Testis (tissue), 2 donors: ENCODE measurements at regions not wholly inside any gene's neighbourhood (a gene's known extent, or its start where the extent isn't known, plus 50 kb on each side); places are given as distances from the start of the nearest gene placed in this dataset.

Experiments used
- DNase-seq: peaks from one replicate; pipeline ENCODE4 v3.0.0-alpha.2; 2019
- H3K27ac ChIP-seq, 2 donors: fragments of 200-600 bp; sonication (generic); one replicate each; pipeline ENCODE4 v1.5.1; 2019
- H3K27me3 ChIP-seq: fragments of 200-600 bp; sonication (generic); one replicate; pipeline ENCODE4 v1.5.1; 2019
- H3K36me3 ChIP-seq: fragments of 200-600 bp; sonication (generic); one replicate; pipeline ENCODE4 v1.5.1; 2017; ENCODE audit warnings: low read depth; ENCODE audit errors: missing control alignments
- H3K4me1 ChIP-seq: fragments of 200-600 bp; sonication (generic); one replicate; pipeline ENCODE4 v1.5.1; 2019
- H3K4me3 ChIP-seq, 2 donors: fragments of 200-600 bp; sonication (generic); one replicate each; pipeline ENCODE4 v1.5.1; 2017 to 2019
- H3K9me3 ChIP-seq: fragments of 200-600 bp; sonication (generic); one replicate; pipeline ENCODE4 v1.5.1; 2017
- POLR2A ChIP-seq: fragments of 450-650 bp; IDR thresholded peaks from one replicate; pipeline ENCODE4 v1.6.1; 2017; ENCODE audit warnings: antibody characterized with exemption, mild to moderate bottlenecking, moderate library complexity
- WGBS, 2 donors: methylation state at CpG; one replicate each; pipeline ENCODE4 v1.1.5; 2018; 5-methylcytosine and 5-hydroxymethylcytosine counted together
- intact Hi-C: fragments of 100-400 bp; cut with DNase I; formaldehyde crosslinking; loops from one replicate; pipeline ENCODE4 v1.15.1; 2023; ENCODE audit warnings: low total_unique reads
- TF ChIP-seq, protein P1 (sequence below), 3 experiments: fragments of 450-650 bp in 2 of 3; fragments of 200-600 bp in 1 of 3; sonication (generic) in 1 of 3; IDR thresholded peaks; one replicate each; pipeline ENCODE4 v1.5.1; 2016 to 2019; ENCODE audit warnings: antibody characterized with exemption in 3 of 3, mild to moderate bottlenecking in 2 of 3, moderate library complexity in 1 of 3

DNA sequence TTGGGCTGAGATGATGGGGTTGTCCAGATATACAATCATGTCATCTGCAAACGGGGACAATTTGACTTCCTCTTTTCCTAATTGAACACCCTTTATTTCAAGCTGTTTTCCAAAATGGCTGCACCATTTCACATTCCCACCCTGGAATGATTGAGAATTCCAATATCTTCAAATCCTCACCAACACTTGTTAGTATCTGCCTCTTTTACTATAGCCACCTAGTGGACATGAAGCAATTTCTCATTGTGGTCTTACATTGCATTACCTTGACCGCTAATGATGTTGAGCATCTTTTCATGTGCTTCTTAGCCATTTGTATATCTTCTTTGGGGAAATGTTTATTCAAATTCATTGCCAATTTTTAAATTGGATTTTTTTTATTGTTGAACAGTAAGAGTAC is 364.8 kb downstream of the SMARCA1 start:
- Histone ChIP-seq H3K27ac (no peak overlapping the region), H3K4me3 (no peak overlapping the region), H3K36me3 (no peaks in the 10 kb centered on the region), H3K9me3 (no peaks in the 10 kb centered on the region), H3K27me3 (no peaks in the 10 kb centered on the region), H3K4me1 (no peaks in the 10 kb centered on the region)
- intact Hi-C loops, result no loop called here
- DNase-seq, result no peak
- WGBS, 2 donors, result 94 to 96% methylated on average over 2 of the region's 2 CpGs
- TF ChIP-seq, protein P1, sequence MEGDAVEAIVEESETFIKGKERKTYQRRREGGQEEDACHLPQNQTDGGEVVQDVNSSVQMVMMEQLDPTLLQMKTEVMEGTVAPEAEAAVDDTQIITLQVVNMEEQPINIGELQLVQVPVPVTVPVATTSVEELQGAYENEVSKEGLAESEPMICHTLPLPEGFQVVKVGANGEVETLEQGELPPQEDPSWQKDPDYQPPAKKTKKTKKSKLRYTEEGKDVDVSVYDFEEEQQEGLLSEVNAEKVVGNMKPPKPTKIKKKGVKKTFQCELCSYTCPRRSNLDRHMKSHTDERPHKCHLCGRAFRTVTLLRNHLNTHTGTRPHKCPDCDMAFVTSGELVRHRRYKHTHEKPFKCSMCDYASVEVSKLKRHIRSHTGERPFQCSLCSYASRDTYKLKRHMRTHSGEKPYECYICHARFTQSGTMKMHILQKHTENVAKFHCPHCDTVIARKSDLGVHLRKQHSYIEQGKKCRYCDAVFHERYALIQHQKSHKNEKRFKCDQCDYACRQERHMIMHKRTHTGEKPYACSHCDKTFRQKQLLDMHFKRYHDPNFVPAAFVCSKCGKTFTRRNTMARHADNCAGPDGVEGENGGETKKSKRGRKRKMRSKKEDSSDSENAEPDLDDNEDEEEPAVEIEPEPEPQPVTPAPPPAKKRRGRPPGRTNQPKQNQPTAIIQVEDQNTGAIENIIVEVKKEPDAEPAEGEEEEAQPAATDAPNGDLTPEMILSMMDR (IDR thresholded peaks at IDR 0.05), result no peak
- TF ChIP-seq POLR2A, result no peak

DNA sequence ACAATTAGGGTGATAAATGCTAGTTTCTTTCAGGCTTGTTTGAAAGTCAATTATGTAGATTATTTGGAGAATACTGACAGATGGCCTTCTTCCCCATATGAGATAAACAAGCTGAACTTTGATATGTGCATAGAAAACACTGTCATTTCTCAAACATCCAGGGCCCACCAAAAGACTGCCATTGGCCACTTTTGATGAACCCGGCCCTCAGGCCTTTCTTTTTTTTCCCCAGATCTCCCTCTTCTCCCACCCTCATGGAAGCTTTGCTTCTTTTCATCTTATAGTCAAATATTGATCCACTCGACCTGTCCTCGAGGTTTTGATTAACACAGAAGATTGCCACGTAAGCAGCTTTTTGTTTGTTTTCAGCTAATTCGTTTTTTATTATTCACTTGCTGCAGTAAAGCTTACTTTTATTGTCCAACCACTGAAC is 377.4 kb downstream of the SMARCA1 start:
- H3K27ac ChIP-seq, result no peak overlapping the region
- no peak for DNase-seq
- TF ChIP-seq, protein P1 (IDR thresholded peaks at IDR 0.05), result no peak
- no peak for TF ChIP-seq POLR2A
- H3K4me3 ChIP-seq, result no peak overlapping the region
- no peaks in the 10 kb centered on the region for H3K4me1 ChIP-seq
- 79 to 85% methylated on average over 5 of the region's 5 CpGs for WGBS, 2 donors
- intact Hi-C loops, result no loop called here
- H3K27me3 ChIP-seq, result no peaks in the 10 kb centered on the region
- H3K9me3 ChIP-seq, result no peaks in the 10 kb centered on the region
- H3K36me3 ChIP-seq, result no peaks in the 10 kb centered on the region

DNA sequence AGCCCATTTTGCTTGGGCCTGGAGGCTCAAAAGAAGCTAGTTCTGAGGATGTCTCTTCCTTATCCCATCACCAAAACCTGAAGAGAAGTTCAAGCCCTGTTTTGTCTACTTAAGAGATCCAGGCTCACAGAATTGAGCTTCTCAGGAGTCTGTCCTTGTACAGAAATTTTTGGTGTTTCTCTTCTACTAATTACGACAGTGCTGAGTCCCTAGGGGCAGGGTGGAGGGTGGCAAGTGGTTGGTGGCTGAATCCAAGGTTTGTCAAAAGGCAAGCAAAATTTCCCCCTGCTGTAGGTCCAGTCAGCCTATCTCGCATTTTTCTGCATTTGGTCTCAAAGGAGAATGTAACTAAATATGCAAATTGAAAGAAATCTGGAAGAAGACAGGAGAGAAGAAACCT is 377.9 kb downstream of the SMARCA1 start:
- intact Hi-C loops, result no loop called here
- WGBS, 2 donors, result 71 to 79% methylated on average over 2 of the region's 2 CpGs
- no peak for TF ChIP-seq POLR2A
- TF ChIP-seq, protein P1 (IDR thresholded peaks at IDR 0.05), result no peak
- H3K4me3 ChIP-seq, result no peak overlapping the region
- no peaks in the 10 kb centered on the region for H3K27me3 ChIP-seq
- no peak for DNase-seq
- no peaks in the 10 kb centered on the region for H3K4me1 ChIP-seq
- no peaks in the 10 kb centered on the region for H3K36me3 ChIP-seq
- H3K9me3 ChIP-seq, result no peaks in the 10 kb centered on the region
- H3K27ac ChIP-seq, result no peak overlapping the region

DNA sequence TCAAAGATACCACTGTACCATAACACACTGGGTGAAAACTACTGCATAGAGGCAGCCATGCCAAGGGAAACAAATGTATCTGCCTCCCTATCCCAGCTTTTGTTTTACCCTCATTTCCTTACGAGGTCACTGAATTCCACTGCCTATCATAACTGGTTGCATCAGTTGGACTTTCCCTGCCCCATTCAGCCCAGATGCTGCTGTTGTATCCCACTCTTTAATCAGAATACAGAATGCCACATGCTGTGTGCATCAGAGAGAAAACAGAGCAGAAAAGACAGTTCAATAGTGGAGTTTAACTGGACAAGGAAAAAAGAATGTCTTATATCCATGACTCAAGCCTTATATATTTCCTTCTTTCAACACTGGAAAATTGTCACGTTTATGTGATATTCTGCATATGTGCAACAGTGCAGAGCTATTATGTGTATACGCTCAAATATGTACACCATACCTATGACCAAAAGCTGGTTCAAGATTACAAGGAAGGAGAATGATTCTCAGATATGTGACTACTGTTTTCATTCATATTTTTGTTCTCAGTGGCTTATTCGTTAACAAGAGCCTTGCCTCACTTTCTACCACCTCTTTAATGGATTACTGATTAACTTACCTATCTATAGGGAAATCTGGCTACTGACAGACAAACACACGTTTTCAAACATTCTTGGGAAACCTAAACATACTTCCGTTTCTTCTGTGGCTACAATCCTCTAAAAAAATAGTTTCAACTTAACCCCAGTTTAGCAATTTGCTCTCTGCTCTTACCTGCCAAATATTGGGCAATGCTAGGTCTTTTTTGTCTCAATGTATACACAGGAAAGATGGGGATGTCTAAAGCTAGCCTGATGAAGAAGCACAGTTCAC is 378.9 kb downstream of the SMARCA1 start:
- 68 to 80% methylated on average over 6 of the region's 6 CpGs for WGBS, 2 donors
- DNase-seq, result no peak

More for the DNA sequence above, 378.9 kb downstream of the SMARCA1 start:
- no peaks in the 10 kb centered on the region for H3K9me3 ChIP-seq
- H3K4me3 ChIP-seq, result no peak overlapping the region
- no peaks in the 10 kb centered on the region for H3K4me1 ChIP-seq
- H3K27ac ChIP-seq, result no peak overlapping the region
- no peaks in the 10 kb centered on the region for H3K36me3 ChIP-seq
- intact Hi-C loops, result no loop called here
- H3K27me3 ChIP-seq, result no peaks in the 10 kb centered on the region
- no peak for TF ChIP-seq POLR2A
- TF ChIP-seq, protein P1 (IDR thresholded peaks at IDR 0.05), result no peak
